HFF-Myc (cell line): ENCODE measurements at regions not wholly inside any gene's neighbourhood (a gene's known extent, or its start where the extent isn't known, plus 50 kb on each side); places are given as distances from the start of the nearest gene placed in this dataset.
A peak's percentile ranks its signal among the peaks of the same experiment; 100 is the strongest.

Source experiments
- DNase-seq: peaks from one replicate; pipeline ENCODE4 v3.0.0-alpha.2; 2011; ENCODE audit warnings: low read depth; ENCODE audit errors: extremely low read depth
- H3K4me3 ChIP-seq: replicated peaks from 2 replicates; pipeline ENCODE4 v1.5.1; 2011; ENCODE audit warnings: low read depth, mild to moderate bottlenecking, control low read depth, low read length
- TF ChIP-seq, protein P1 (sequence below): IDR thresholded peaks from 2 replicates; pipeline ENCODE4 v1.5.1; 2012; ENCODE audit warnings: mild to moderate bottlenecking, low read depth, low read length, control low read depth; ENCODE audit errors: missing control alignments

DNA sequence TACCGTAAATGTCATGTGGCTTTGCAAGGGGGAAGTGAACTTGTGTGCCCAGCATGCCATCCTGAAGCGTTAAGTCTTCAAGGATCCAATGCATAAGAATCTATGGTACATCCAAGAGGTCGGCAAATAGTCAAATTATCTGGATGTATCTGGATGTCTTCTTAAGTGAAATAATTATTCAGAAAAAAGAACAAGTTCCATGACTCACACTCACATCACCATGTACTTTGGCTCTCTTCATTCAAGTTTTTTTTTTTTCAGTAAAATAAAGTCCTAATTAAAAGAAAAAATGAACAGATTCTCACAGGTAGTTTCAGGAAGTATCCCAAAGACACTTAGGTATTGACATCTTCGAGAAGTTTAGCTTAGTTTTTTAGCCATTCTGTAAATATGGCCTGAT is 62.7 kb upstream of the MEGF10 start:
- TF ChIP-seq, protein P1, sequence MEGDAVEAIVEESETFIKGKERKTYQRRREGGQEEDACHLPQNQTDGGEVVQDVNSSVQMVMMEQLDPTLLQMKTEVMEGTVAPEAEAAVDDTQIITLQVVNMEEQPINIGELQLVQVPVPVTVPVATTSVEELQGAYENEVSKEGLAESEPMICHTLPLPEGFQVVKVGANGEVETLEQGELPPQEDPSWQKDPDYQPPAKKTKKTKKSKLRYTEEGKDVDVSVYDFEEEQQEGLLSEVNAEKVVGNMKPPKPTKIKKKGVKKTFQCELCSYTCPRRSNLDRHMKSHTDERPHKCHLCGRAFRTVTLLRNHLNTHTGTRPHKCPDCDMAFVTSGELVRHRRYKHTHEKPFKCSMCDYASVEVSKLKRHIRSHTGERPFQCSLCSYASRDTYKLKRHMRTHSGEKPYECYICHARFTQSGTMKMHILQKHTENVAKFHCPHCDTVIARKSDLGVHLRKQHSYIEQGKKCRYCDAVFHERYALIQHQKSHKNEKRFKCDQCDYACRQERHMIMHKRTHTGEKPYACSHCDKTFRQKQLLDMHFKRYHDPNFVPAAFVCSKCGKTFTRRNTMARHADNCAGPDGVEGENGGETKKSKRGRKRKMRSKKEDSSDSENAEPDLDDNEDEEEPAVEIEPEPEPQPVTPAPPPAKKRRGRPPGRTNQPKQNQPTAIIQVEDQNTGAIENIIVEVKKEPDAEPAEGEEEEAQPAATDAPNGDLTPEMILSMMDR, result no peak
- DNase-seq, result no peak
- no peak overlapping the region for H3K4me3 ChIP-seq

DNA sequence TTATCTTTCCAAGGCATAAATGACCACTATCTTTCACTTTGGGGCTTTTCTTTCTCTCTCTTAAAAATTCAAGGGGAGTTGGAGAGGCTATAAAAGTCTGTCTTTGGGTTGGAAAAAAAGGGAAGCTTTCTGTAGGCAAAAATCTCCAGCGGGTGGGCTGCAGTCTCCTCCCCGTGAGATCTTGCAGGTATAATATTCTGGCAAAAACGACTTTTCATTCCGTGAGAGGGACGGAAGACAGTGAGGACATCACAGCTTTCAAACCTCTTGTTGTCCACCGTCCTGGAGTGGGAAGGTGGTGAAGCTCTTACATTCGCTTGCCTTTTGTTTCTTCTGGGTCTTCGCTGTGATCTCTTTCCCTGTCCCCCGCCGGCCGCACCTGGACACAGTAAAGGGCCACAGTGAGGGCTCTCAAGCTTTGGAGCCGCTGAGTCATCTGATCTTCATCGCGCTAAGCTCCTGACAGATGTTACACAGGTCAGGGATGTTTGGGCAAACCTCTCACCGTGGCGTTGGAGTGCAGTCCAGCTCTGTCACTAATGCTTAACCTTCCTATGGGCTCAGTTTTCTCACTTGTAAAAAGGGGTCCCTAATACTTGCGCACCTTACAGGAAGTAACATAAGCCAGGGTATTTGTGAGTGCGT is 61.9 kb upstream of the MEGF10 start:
- H3K4me3 ChIP-seq, result peak overlapping the region; percentile 47
- DNase-seq, result no peak
- TF ChIP-seq, protein P1, result no peak

DNA sequence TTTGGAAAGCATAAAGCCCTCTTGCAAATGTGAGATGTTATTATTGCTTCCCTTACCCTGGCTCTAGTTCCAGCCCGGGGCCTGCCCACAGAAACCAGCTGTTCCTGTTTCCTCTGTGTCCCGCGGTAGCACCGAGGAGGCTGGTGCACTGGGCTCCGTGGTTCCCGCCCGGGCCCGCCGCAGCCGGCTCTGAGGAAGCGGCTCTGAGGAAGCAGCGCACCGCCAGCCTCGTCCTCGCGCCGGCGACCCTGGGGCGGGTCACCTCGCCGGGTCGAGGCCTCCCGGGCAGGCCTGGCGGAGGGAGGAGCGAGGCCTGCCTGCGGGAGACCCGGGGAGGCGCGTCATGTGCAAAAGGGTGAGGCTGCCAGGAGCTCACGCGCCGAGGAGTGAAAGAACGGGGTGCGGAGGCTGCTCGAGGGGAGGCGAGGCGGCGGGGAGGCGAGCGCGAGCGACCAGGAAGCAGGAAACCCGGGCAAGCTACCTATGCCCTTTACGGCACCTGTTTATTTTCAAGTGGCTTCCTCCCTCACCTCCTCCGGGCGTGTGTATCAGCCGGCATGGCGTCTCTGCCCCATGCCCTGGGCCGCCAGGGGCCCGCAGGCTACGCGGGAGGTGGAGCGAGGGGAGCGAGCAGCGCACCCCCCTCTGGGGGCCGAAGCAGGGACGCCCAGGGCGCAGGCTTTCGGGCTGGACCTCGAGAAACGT is 61.3 kb upstream of the MEGF10 start:
- H3K4me3 ChIP-seq, result peak overlapping the region; percentile 47
- DNase-seq, result no peak
- TF ChIP-seq, protein P1, result no peak

DNA sequence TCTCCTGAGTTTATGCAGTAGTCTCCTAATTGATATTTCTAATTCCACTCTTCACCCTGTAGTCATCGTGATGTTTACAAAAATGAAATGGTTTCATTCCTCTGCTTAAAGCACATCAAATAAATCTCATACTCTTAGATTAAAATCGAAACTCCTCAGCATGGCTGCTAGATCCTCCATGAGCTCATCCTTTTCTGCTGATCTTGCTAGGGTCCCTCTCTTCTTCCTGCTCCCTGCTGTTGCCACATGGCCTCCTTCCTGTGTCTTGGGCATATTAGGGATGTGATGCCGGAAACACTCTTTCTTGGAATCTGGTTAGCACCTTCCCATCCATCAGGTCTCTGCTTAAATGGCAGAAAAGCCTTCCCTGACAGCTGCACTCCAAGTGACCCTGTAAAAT is 59.5 kb upstream of the MEGF10 start:
- TF ChIP-seq, protein P1, result no peak
- no peak for DNase-seq

DNA sequence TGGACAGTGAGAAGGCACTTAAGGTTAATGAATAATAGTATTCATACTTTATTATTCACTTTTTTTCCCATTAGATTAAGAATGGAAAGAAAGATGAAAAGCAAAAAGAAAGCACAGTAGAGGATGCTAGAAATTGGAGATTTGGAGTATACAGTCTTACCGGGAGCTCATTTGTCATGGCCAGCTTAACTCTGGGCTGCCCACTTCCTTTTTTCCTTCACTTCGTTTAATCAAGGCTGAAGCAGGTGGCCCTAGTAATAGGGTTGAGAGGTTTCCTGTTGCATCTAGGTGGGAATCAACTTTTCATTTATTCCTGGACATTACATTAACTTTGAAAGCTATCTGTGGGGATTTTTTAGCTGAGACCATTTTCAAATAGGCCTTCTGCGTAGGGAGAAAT is 57.0 kb upstream of the MEGF10 start:
- DNase-seq, result no peak
- no peak overlapping the region for H3K4me3 ChIP-seq
- TF ChIP-seq, protein P1, result no peak

More for the DNA sequence above, 59.5 kb upstream of the MEGF10 start:
- no peak overlapping the region for H3K4me3 ChIP-seq

DNA sequence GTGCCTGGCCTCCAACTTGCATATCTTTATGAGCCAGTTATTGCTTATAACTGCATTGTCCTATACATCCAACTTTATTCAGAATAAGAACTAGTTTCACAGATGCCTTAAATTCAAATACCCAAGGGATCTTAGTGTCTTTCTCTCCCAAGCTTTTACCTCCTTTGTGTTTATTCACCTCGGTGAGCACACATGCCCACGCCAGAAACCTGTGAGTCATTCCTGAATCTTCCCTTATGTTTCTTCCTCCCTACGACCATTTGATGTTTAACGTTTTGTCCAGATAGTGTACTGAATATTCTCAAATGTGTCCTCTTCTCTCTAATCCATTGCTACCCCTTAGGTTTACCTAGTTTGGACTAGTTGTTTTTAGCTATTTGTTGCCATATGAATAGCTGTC is 55.5 kb upstream of the MEGF10 start:
- no peak for DNase-seq
- TF ChIP-seq, protein P1, result no peak
- H3K4me3 ChIP-seq, result no peak overlapping the region
